ENCODE measurements at regions not wholly inside any gene's neighbourhood (a gene's known extent, or its start where the extent isn't known, plus 50 kb on each side); places are given as distances from the start of the nearest gene placed in this dataset.

- no peaks in the 10 kb centered on the region for H3K27me3 ChIP-seq (ENCODE audit: insufficient read depth, low read length)
- no peak overlapping the region for H3K4me3 Mint-ChIP-seq
- no peak overlapping the region for H2BK5ac ChIP-seq (ENCODE audit: insufficient read length, low read length)
- TF ChIP-seq, protein P1, sequence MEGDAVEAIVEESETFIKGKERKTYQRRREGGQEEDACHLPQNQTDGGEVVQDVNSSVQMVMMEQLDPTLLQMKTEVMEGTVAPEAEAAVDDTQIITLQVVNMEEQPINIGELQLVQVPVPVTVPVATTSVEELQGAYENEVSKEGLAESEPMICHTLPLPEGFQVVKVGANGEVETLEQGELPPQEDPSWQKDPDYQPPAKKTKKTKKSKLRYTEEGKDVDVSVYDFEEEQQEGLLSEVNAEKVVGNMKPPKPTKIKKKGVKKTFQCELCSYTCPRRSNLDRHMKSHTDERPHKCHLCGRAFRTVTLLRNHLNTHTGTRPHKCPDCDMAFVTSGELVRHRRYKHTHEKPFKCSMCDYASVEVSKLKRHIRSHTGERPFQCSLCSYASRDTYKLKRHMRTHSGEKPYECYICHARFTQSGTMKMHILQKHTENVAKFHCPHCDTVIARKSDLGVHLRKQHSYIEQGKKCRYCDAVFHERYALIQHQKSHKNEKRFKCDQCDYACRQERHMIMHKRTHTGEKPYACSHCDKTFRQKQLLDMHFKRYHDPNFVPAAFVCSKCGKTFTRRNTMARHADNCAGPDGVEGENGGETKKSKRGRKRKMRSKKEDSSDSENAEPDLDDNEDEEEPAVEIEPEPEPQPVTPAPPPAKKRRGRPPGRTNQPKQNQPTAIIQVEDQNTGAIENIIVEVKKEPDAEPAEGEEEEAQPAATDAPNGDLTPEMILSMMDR (conservative IDR thresholded peaks at IDR 0.05) = no peak
- no peaks in the 10 kb centered on the region for H3K4me1 ChIP-seq (ENCODE audit: insufficient read depth, low read length)
- H3K56ac ChIP-seq (ENCODE audit: insufficient read length, low read depth, low read length) = no peak overlapping the region
- no peak overlapping the region for H2AFZ ChIP-seq (ENCODE audit: low read length)
- H4K20me1 ChIP-seq (ENCODE audit: control insufficient read depth, insufficient read depth, insufficient read length) = no peaks in the 10 kb centered on the region
- H3K9ac ChIP-seq (ENCODE audit: extremely low read depth, insufficient read length, low read length) = no peak overlapping the region
- no peaks in the 10 kb centered on the region for H3K27me3 Mint-ChIP-seq (ENCODE audit: low read depth)
- no peak overlapping the region for H4K8ac ChIP-seq (replicated peaks; ENCODE audit: insufficient read length, low read depth, low read length)
- H2AK5ac ChIP-seq (ENCODE audit: insufficient read length, low read length) = no peak overlapping the region
- no peaks in the 10 kb centered on the region for H3K79me1 ChIP-seq (ENCODE audit: insufficient read depth, low read depth, low read length, poor library complexity, severe bottlenecking)
- H3K4me2 ChIP-seq (ENCODE audit: insufficient read depth, insufficient read length, low read length) = no peak overlapping the region
- H2BK120ac ChIP-seq (ENCODE audit: low read depth, low read length, poor library complexity, severe bottlenecking) = no peak overlapping the region
- no peak overlapping the region for H3K27ac ChIP-seq (ENCODE audit: insufficient read length, low read depth, low read length)
- H3K23ac ChIP-seq (ENCODE audit: insufficient read length, low read depth, low read length) = no peak overlapping the region
- no peak overlapping the region for H3K27ac Mint-ChIP-seq
- no peak overlapping the region for H2BK15ac ChIP-seq (ENCODE audit: low read depth, low read length)
- H3T11ph ChIP-seq (ENCODE audit: low read length) = no peak overlapping the region
- H3K79me2 ChIP-seq (ENCODE audit: insufficient read depth, low read length) = no peaks in the 10 kb centered on the region
- H3K4me1 Mint-ChIP-seq = peaks cover 0 to 7% of the 10 kb centered on the region in 2 experiments; a peak in 3 of 4 replicates
- H2BK12ac ChIP-seq (ENCODE audit: insufficient read length, low read depth, low read length) = no peak overlapping the region
- DNase-seq = no peak
- H3K36me3 Mint-ChIP-seq (ENCODE audit: insufficient read depth in 1 of 3, low read depth in 3 of 3) = no peaks in the 10 kb centered on the region
- no peak overlapping the region for H3K4ac ChIP-seq (ENCODE audit: low read depth, low read length)
- H3K9me3 ChIP-seq (ENCODE audit: control insufficient read depth, low read depth, low read length) = no peaks in the 10 kb centered on the region
- H4K91ac ChIP-seq (ENCODE audit: insufficient read length, low read depth, low read length) = no peak overlapping the region
- H3K9me3 Mint-ChIP-seq = no peaks in the 10 kb centered on the region
- H2BK20ac ChIP-seq (ENCODE audit: low read depth, low read length, poor library complexity, severe bottlenecking) = no peak overlapping the region
- no peak overlapping the region for H3K14ac ChIP-seq (ENCODE audit: insufficient read depth, low read length)
- H4K5ac ChIP-seq (ENCODE audit: insufficient read length, low read depth, low read length) = no peak overlapping the region
- WGBS (ENCODE audit: extremely low coverage, insufficient read length, low lambda C conversion rate) = no CpG with 5 or more reads among the region's 1 CpG
- no peak overlapping the region for H3K18ac ChIP-seq (ENCODE audit: insufficient read length, low read depth, low read length)
- no peaks in the 10 kb centered on the region for H3K23me2 ChIP-seq (ENCODE audit: insufficient read length, low read depth, low read length, poor library complexity, severe bottlenecking)
These were observed 746.6 kb upstream of the NXPH2 start for GRCh38 chr2:139526781-139527180.
